Medulla oblongata (tissue), 1 donor: ENCODE measurements at regions not wholly inside any gene's neighbourhood (a gene's known extent, or its start where the extent isn't known, plus 50 kb on each side); places are given as distances from the start of the nearest gene placed in this dataset.
"Not testable (repeated sequence)": the region's sequence is repeated elsewhere in the genome, so short reads cannot be mapped to it uniquely, and the experiment has no call there.

ENCODE experiments used
- DNase-seq: peaks from one replicate; pipeline ENCODE4 v3.0.0-alpha.2; 2015; ENCODE audit errors: extremely low spot score

DNA sequence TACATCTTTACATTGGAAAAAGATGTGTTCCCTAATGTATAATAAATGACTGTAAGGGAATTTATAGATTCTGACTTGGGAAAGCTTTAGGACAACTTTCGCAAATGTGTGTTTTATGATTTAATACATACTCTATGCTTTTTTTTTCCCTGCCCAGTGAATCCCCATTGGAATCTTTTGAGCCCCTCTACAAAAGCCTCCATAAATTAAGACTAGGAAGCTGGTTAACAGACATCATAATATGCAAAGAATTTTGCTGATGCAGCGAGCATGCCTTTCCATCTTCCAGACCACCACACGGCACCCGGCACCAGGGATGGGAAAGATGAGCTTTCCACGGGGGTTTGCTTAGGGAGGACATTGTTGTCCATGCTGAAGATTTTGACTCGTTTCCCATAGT, 156.1 kb upstream of the IVNS1ABP start:
- no peak for DNase-seq

- DNase-seq: no peak
These were observed 151.6 kb upstream of the IVNS1ABP start for GRCh38 chr1:185468626-185469025.

- DNase-seq: no peak
These were observed 150.1 kb upstream of the IVNS1ABP start for GRCh38 chr1:185467122-185467521.

GRCh38 chr1:185464777-185465176, 147.7 kb upstream of the IVNS1ABP start:
- DNase-seq: no peak

DNA sequence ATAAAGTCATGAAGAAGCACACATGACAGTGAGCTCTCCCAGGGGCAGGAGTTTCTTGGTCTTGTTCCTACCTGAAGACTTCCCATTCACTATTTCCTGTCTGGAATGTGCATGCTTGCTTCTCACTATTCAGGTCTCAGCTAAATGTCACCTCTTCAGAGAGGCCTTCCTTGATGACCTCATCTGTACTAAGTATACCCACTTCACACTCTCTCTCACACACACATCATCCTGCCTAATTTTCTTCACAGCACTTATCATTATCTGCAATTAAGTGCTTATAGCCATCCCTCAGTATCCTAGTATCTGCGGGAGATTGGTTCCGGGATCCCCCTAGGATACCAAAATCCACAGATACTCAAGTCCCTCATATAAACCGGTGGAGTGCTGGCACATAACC, 146.4 kb upstream of the IVNS1ABP start:
- no peak for DNase-seq

- DNase-seq: no peak
These were observed 146.0 kb upstream of the IVNS1ABP start for GRCh38 chr1:185463011-185463410.

DNA sequence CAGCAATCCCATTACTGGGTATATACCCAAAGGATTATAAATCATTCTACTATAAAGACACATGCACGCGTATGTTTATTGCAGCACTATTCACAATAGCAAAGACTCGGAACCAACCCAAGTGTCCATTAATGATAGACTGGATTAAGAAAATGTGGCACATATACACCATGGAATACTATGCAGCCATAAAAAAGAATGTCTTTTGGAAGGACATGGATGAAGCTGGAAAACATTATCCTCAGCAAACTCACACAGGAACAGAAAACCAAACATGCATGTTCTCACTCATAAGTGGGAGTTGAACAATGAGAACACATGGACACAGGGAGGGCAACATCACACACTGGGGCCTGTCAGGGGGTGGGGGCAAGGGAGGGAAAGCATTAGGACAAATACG, 143.7 kb upstream of the IVNS1ABP start:
- not testable (repeated sequence) for DNase-seq

DNA sequence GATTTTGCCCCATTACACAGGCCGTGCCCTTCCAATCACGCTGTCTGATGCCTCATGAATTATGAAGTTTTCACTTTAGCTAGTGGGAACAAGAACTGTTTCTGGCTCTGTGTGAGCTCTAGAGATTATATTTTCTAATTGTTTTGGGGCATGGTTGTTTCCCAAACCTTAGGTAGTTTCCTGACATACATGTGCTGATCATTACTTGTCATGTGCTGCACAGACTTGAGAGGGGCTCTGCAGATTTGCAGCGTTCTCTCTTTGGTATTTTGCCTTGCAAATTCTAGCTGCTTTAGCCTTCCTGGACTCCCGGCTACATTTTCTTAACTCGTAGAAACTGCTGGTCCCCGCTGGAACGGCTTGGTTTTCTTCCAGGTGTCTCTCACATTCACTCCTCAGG, 142.1 kb upstream of the IVNS1ABP start:
- no peak for DNase-seq

DNA sequence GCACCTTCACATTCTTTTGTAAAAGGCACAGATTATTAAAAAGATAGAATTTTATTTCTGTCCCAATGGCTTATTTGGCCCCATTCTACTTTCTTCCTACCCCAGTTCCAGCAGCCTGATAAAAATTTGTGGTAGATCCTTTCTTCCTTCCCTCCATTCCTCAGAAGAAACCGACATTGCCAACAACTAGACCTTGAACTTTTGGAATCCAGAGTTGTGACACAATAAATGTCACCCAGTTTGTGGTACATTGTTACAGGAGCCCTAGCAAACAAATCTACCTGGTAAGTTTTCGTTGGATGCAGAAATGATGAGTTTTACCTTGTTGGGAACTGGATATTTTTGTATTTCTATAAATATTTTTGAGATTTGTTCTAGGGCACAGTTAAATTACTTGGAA, 141.6 kb upstream of the IVNS1ABP start:
- no peak for DNase-seq

GRCh38 chr1:185453496-185454192, 136.6 kb upstream of the IVNS1ABP start:
- DNase-seq: no peak

DNA sequence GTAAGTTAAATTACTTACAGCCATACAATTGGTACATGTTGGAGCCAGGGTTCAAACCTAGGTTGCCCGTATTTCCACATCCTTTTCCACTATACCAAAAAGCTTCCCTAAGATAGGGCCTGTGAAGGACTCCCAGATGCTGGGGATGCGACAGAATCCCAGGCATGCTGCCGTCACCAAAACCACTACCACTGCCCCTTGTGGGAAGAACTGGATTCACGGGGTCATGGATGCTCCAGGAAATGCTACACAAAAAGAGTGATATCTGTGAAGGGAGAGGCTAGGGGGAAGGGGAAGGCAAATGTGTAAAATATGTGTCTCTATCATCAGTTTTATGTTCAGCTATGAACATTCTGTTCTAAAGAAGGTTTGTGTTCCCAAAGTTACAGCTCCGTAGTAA, 133.9 kb upstream of the IVNS1ABP start:
- DNase-seq: no peak

DNA sequence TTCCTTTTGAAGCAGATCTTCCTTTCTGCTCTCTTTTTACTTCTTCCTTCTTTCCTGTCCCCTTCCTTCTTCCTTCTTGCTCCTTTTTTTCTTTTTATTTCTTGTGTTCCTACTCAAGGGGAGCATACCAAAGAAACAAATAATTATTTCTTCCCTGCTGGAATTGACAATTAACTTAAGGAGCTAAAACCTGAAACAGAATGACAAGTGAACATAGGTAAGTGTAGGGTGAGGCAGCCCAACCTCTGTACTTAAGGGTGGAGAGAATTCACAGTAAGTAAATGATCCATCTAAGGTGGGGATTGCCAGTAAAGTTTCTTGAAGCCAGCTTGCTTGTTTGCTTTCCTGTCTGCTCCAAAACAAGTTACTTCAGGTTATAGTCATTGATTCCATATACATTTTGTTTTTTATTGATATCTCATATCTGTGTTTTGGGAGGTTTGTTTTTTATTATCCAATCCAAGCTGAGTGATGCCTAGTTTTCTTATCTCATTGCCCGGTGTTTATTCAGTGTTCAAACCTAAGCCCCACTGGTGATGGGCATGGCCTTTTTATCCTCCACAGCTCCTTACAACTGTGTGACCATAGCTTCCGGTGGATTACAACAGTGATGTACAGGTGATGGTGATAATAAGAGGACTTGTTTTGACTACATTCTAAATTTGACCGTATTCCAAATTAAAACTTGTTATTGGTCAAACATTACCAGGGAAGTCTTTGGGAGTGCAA, 133.2 kb upstream of the IVNS1ABP start:
- no peak for DNase-seq

GRCh38 chr1:185449378-185450059, 132.5 kb upstream of the IVNS1ABP start:
- no peak for DNase-seq

DNA sequence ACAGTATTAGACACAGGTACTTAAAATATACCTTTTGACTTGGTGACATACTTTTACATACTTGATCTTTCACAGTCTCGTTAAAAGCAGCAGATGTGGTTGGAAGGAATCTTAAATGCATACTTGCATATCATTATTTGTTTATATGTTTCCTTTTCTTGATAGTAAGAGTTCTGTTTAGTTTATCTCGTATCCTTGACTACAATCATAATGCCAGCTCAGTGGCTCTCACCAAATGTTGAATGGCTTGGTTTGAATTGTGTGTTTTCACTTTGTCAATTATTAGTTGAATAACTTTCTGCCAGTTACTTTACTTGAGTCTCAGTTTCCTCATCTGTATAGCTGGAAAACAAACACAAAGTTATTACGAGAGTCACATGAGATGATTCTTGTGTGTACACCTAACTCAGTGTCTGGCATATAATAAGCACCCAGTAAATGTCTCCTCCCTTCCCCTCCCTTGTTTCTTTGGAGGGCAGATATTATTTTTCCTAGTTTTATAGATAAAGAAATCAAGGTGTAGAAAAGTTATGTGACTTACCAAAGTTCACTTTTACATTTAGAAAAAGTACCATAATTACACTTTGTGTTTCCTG, 131.6 kb upstream of the IVNS1ABP start:
- DNase-seq: no peak

- no peak for DNase-seq
These were observed 129.1 kb upstream of the IVNS1ABP start for GRCh38 chr1:185446131-185446530.

GRCh38 chr1:185445594-185445993, 128.6 kb upstream of the IVNS1ABP start:
- DNase-seq: no peak

- DNase-seq: no peak
These were observed 127.6 kb upstream of the IVNS1ABP start for GRCh38 chr1:185444676-185445075.

GRCh38 chr1:185442050-185442449, 125.0 kb upstream of the IVNS1ABP start:
- DNase-seq: no peak

DNA sequence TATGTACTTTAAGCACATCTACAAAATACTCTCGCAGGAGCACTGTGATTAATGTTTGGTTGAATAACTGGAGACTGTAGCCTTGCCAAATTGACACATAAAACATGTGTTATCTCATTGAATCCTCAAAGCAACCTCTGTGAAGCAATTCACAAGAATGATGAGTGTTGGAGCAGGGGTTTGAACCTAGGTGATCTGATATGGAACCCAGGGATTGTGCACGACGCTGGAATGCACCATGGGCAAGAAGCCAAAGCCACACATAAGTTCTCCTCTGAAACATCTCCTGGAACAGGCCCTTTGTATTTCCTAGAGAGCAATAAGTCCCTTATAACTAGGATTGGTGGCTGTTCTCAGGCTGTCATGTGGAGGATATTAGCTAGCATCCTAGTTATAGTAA, 124.6 kb upstream of the IVNS1ABP start:
- DNase-seq: no peak

DNA sequence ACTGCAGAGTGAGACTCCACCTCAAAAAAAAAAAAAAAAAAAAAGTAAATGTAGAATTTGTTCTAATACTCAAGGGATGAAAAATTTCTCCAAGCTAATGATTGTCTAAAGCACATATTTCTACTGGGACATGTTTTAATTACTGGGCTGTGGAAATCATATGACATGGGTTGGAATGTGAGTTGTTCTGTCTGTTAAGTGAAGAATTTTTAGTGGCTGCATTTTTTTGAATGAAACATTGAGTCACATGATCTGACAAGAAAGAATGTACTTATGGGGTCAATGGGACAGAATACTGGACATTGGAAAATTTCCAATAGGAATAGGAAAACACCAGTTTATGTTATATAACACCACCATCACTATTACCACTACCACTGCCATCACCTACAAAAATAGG, 123.8 kb upstream of the IVNS1ABP start:
- DNase-seq: no peak

GRCh38 chr1:185439727-185440415, 122.8 kb upstream of the IVNS1ABP start:
- no peak for DNase-seq

GRCh38 chr1:185438936-185439335, 121.9 kb upstream of the IVNS1ABP start:
- no peak for DNase-seq
